IPS DF 6.9 (cell line): ENCODE measurements at regions not wholly inside any gene's neighbourhood (a gene's known extent, or its start where the extent isn't known, plus 50 kb on each side); places are given as distances from the start of the nearest gene placed in this dataset.
"Not testable (repeated sequence)": the region's sequence is repeated elsewhere in the genome, so short reads cannot be mapped to it uniquely, and the experiment has no call there.

ENCODE experiments used
- DNase-seq: peaks from one replicate; pipeline ENCODE4 v3.0.0-alpha.2; 2013; ENCODE audit warnings: low read depth, low spot score
- H3K27ac ChIP-seq: one replicate; pipeline ENCODE4 v1.5.1; 2013; ENCODE audit warnings: low read length, control low read depth
- H3K27me3 ChIP-seq: 2 replicates; pipeline ENCODE4 v1.6.1; 2013; ENCODE audit warnings: mild to moderate bottlenecking, low read length; ENCODE audit not compliant: control insufficient read depth, insufficient read depth
- H3K36me3 ChIP-seq: 2 replicates; pipeline ENCODE4 v1.6.1; 2013; ENCODE audit warnings: low read length; ENCODE audit not compliant: control insufficient read depth, insufficient read depth
- H3K4me1 ChIP-seq: 2 replicates; pipeline ENCODE4 v1.6.1; 2013; ENCODE audit warnings: low read length; ENCODE audit not compliant: control insufficient read depth, insufficient read depth
- H3K4me3 ChIP-seq: 2 replicates; pipeline ENCODE4 v1.5.1; 2013; ENCODE audit warnings: mild to moderate bottlenecking, low read length
- H3K9me3 ChIP-seq: 2 replicates; pipeline ENCODE4 v1.6.1; 2013; ENCODE audit warnings: low read length, inconsistent platforms; ENCODE audit not compliant: control insufficient read depth, insufficient read depth
- WGBS: extraction: QIAGEN DNeasy Blood & Tissue Kit; methylation state at CpG from one replicate; pipeline ENCODE4 v1.1.7; 2013; ENCODE audit warnings: mixed read lengths, missing lambda C conversion rate; ENCODE audit not compliant: insufficient read length, insufficient coverage; 5-methylcytosine and 5-hydroxymethylcytosine counted together

- Histone ChIP-seq H3K36me3 (no peaks in the 10 kb centered on the region), H3K4me3 (no peak overlapping the region), H3K9me3 (no peaks in the 10 kb centered on the region), H3K27me3 (no peaks in the 10 kb centered on the region), H3K4me1 (no peaks in the 10 kb centered on the region), H3K27ac (no peak overlapping the region)
- DNase-seq: no peak
- no CpG with 5 or more reads among the region's 3 CpGs for WGBS
These were observed 431.6 kb upstream of the RASGRP1 start for GRCh38 chr15:38996111-38996631.

GRCh38 chr15:38997841-38998240 lies 433.2 kb upstream of the RASGRP1 start:
- DNase-seq: no peak
- H3K4me1 ChIP-seq: no peaks in the 10 kb centered on the region
- WGBS: no CpG with 5 or more reads among the region's 1 CpG
- H3K36me3 ChIP-seq: no peaks in the 10 kb centered on the region
- no peak overlapping the region for H3K4me3 ChIP-seq
- H3K27me3 ChIP-seq: no peaks in the 10 kb centered on the region
- no peak overlapping the region for H3K27ac ChIP-seq
- no peaks in the 10 kb centered on the region for H3K9me3 ChIP-seq

- no peak for DNase-seq
- H3K27ac ChIP-seq: no peak overlapping the region
- WGBS: no CpG with 5 or more reads among the region's 10 CpGs
- H3K27me3 ChIP-seq: no peaks in the 10 kb centered on the region
- H3K9me3 ChIP-seq: no peaks in the 10 kb centered on the region
- H3K4me3 ChIP-seq: no peak overlapping the region
- H3K36me3 ChIP-seq: no peaks in the 10 kb centered on the region
- no peaks in the 10 kb centered on the region for H3K4me1 ChIP-seq
These were observed 435.6 kb upstream of the RASGRP1 start for GRCh38 chr15:39000008-39000734.

- Histone ChIP-seq H3K9me3 (no peaks in the 10 kb centered on the region), H3K4me3 (no peak overlapping the region), H3K27ac (no peak overlapping the region), H3K4me1 (no peaks in the 10 kb centered on the region), H3K27me3 (no peaks in the 10 kb centered on the region), H3K36me3 (no peaks in the 10 kb centered on the region)
- no peak for DNase-seq
- no CpG with 5 or more reads among the region's 1 CpG for WGBS
These were observed 445.1 kb upstream of the RASGRP1 start for GRCh38 chr15:39009740-39010139.

GRCh38 chr15:39011066-39011465 lies 446.5 kb upstream of the RASGRP1 start:
- H3K27me3 ChIP-seq, DNase-seq, H3K36me3 ChIP-seq, H3K4me1 ChIP-seq, H3K9me3 ChIP-seq, H3K4me3 ChIP-seq, H3K27ac ChIP-seq: not testable (repeated sequence)
- WGBS: no CpG with 5 or more reads among the region's 3 CpGs

GRCh38 chr15:39013262-39013661 lies 448.6 kb upstream of the RASGRP1 start:
- no CpG with 5 or more reads among the region's 12 CpGs for WGBS
- H3K36me3 ChIP-seq: no peaks in the 10 kb centered on the region
- H3K27ac ChIP-seq: no peak overlapping the region
- DNase-seq: no peak
- no peaks in the 10 kb centered on the region for H3K4me1 ChIP-seq
- no peaks in the 10 kb centered on the region for H3K9me3 ChIP-seq
- H3K4me3 ChIP-seq: no peak overlapping the region
- H3K27me3 ChIP-seq: no peaks in the 10 kb centered on the region

GRCh38 chr15:39014682-39015081 lies 450.1 kb upstream of the RASGRP1 start:
- H3K4me1 ChIP-seq: no peaks in the 10 kb centered on the region
- H3K27ac ChIP-seq: no peak overlapping the region
- DNase-seq: no peak
- H3K9me3 ChIP-seq: no peaks in the 10 kb centered on the region
- no peak overlapping the region for H3K4me3 ChIP-seq
- no peaks in the 10 kb centered on the region for H3K36me3 ChIP-seq
- no CpG with 5 or more reads among the region's 1 CpG for WGBS
- H3K27me3 ChIP-seq: no peaks in the 10 kb centered on the region

- Histone ChIP-seq H3K4me3 (no peak overlapping the region), H3K9me3 (no peaks in the 10 kb centered on the region), H3K27ac (no peak overlapping the region), H3K4me1 (no peaks in the 10 kb centered on the region), H3K27me3 (no peaks in the 10 kb centered on the region), H3K36me3 (no peaks in the 10 kb centered on the region)
- WGBS: no CpG with 5 or more reads among the region's 3 CpGs
- DNase-seq: no peak
These were observed 452.1 kb upstream of the RASGRP1 start for GRCh38 chr15:39016706-39017105.

GRCh38 chr15:39018966-39019365 lies 454.4 kb upstream of the RASGRP1 start:
- WGBS: no CpG with 5 or more reads among the region's 4 CpGs
- H3K27me3 ChIP-seq: no peaks in the 10 kb centered on the region

GRCh38 chr15:39021341-39021740 lies 456.7 kb upstream of the RASGRP1 start:
- DNase-seq: no peak
- H3K36me3 ChIP-seq: no peaks in the 10 kb centered on the region
- no peaks in the 10 kb centered on the region for H3K27me3 ChIP-seq
- H3K4me3 ChIP-seq: no peak overlapping the region
- no peak overlapping the region for H3K27ac ChIP-seq
- H3K4me1 ChIP-seq: no peaks in the 10 kb centered on the region; the same call in 1 of the 2 replicates
- WGBS: no CpG with 5 or more reads among the region's 2 CpGs
- H3K9me3 ChIP-seq: no peaks in the 10 kb centered on the region

More at GRCh38 chr15:39018966-39019365, 454.4 kb upstream of the RASGRP1 start:
- Histone ChIP-seq H3K27ac (no peak overlapping the region), H3K4me1 (no peaks in the 10 kb centered on the region), H3K9me3 (no peaks in the 10 kb centered on the region), H3K4me3 (no peak overlapping the region), H3K36me3 (no peaks in the 10 kb centered on the region)
- DNase-seq: no peak
